HG03097 (cell line): ENCODE measurements at regions not wholly inside any gene's neighbourhood (a gene's known extent, or its start where the extent isn't known, plus 50 kb on each side); places are given as distances from the start of the nearest gene placed in this dataset.

ENCODE experiments used
- ATAC-seq: cut with Tn5 transposase; IDR thresholded peaks from one replicate; pipeline ENCODE4 v1.9.1; 2021; ENCODE audit not compliant: unreplicated experiment, low FRiP score

- ATAC-seq, result no peak
Observed at GRCh38 chr2:14520385-14520945, 112.1 kb upstream of the LRATD1 start.

GRCh38 chr2:14524041-14524802, 108.3 kb upstream of the LRATD1 start:
- no peak for ATAC-seq

GRCh38 chr2:14524803-14525080, 107.8 kb upstream of the LRATD1 start:
- ATAC-seq, result no peak

- no peak for ATAC-seq
Observed at GRCh38 chr2:14530506-14530905, 102.0 kb upstream of the LRATD1 start.

GRCh38 chr2:14533131-14533757, 99.3 kb upstream of the LRATD1 start:
- ATAC-seq, result no peak

GRCh38 chr2:14535156-14535555, 97.4 kb upstream of the LRATD1 start:
- no peak for ATAC-seq

- no peak for ATAC-seq
Observed at GRCh38 chr2:14536976-14537375, 95.5 kb upstream of the LRATD1 start.

GRCh38 chr2:14540015-14540414, 92.5 kb upstream of the LRATD1 start:
- ATAC-seq, result no peak

GRCh38 chr2:14543284-14543683, 89.2 kb upstream of the LRATD1 start:
- ATAC-seq, result no peak

- no peak for ATAC-seq
Observed at GRCh38 chr2:14544247-14544646, 88.3 kb upstream of the LRATD1 start.

- ATAC-seq, result no peak
Observed at GRCh38 chr2:14547830-14548229, 84.7 kb upstream of the LRATD1 start.

GRCh38 chr2:14550658-14551057, 81.9 kb upstream of the LRATD1 start:
- no peak for ATAC-seq

- ATAC-seq, result no peak
Observed at GRCh38 chr2:14551069-14551468, 81.4 kb upstream of the LRATD1 start.

GRCh38 chr2:14552286-14552685, 80.2 kb upstream of the LRATD1 start:
- ATAC-seq, result no peak

GRCh38 chr2:14552818-14553217, 79.7 kb upstream of the LRATD1 start:
- no peak for ATAC-seq

- no peak for ATAC-seq
Observed at GRCh38 chr2:14554849-14555545, 77.5 kb upstream of the LRATD1 start.

- ATAC-seq, result no peak
Observed at GRCh38 chr2:14557111-14557510, 75.4 kb upstream of the LRATD1 start.

- no peak for ATAC-seq
Observed at GRCh38 chr2:14557916-14558315, 74.6 kb upstream of the LRATD1 start.

- no peak for ATAC-seq
Observed at GRCh38 chr2:14558335-14558919, 74.1 kb upstream of the LRATD1 start.

GRCh38 chr2:14560716-14561115, 71.8 kb upstream of the LRATD1 start:
- no peak for ATAC-seq

- no peak for ATAC-seq
Observed at GRCh38 chr2:14563324-14563723, 69.2 kb upstream of the LRATD1 start.
